ENCODE measurements at regions not wholly inside any gene's neighbourhood (a gene's known extent, or its start where the extent isn't known, plus 50 kb on each side); places are given as distances from the start of the nearest gene placed in this dataset.

- DNase-seq (ENCODE audit: low read depth) = no peak
These were observed 418.6 kb downstream of the TUSC7 start for GRCh38 chr3:117128133-117128532.

GRCh38 chr3:117128872-117129271, 419.3 kb downstream of the TUSC7 start:
- no peak for DNase-seq (ENCODE audit: low read depth)

- no peak for DNase-seq (ENCODE audit: low read depth)
These were observed 419.9 kb downstream of the TUSC7 start for GRCh38 chr3:117129516-117129915.

GRCh38 chr3:117130222-117130621, 420.6 kb downstream of the TUSC7 start:
- no peak for DNase-seq (ENCODE audit: low read depth)

GRCh38 chr3:117131259-117131658, 421.7 kb downstream of the TUSC7 start:
- no peak for DNase-seq (ENCODE audit: low read depth)

- no peak for DNase-seq (ENCODE audit: low read depth)
These were observed 423.5 kb downstream of the TUSC7 start for GRCh38 chr3:117133066-117133465.

- DNase-seq (ENCODE audit: low read depth) = no peak
These were observed 425.6 kb downstream of the TUSC7 start for GRCh38 chr3:117135207-117135606.

GRCh38 chr3:117136003-117136402, 426.4 kb downstream of the TUSC7 start:
- DNase-seq (ENCODE audit: low read depth) = no peak

GRCh38 chr3:117137065-117137464, 427.5 kb downstream of the TUSC7 start:
- no peak for DNase-seq (ENCODE audit: low read depth)

GRCh38 chr3:117139681-117140080, 430.1 kb downstream of the TUSC7 start:
- no peak for DNase-seq (ENCODE audit: low read depth)

GRCh38 chr3:117141812-117142211, 432.2 kb downstream of the TUSC7 start:
- DNase-seq (ENCODE audit: low read depth) = no peak

GRCh38 chr3:117144853-117145252, 435.3 kb downstream of the TUSC7 start:
- DNase-seq (ENCODE audit: low read depth) = no peak

GRCh38 chr3:117145677-117146076, 436.1 kb downstream of the TUSC7 start:
- no peak for DNase-seq (ENCODE audit: low read depth)

- no peak for DNase-seq (ENCODE audit: low read depth)
These were observed 437.0 kb downstream of the TUSC7 start for GRCh38 chr3:117146571-117146970.

- no peak for DNase-seq (ENCODE audit: low read depth)
These were observed 440.0 kb downstream of the TUSC7 start for GRCh38 chr3:117149584-117149983.

- no peak for DNase-seq (ENCODE audit: low read depth)
These were observed 441.0 kb downstream of the TUSC7 start for GRCh38 chr3:117150628-117151027.

- no peak for DNase-seq (ENCODE audit: low read depth)
These were observed 450.6 kb downstream of the TUSC7 start for GRCh38 chr3:117160176-117160575.

GRCh38 chr3:117161816-117162215, 452.2 kb downstream of the TUSC7 start:
- DNase-seq (ENCODE audit: low read depth) = no peak

GRCh38 chr3:117165176-117165575, 455.6 kb downstream of the TUSC7 start:
- no peak for DNase-seq (ENCODE audit: low read depth)

- DNase-seq (ENCODE audit: low read depth) = no peak
These were observed 456.0 kb downstream of the TUSC7 start for GRCh38 chr3:117165601-117166051.

GRCh38 chr3:117168896-117169295, 459.3 kb downstream of the TUSC7 start:
- DNase-seq (ENCODE audit: low read depth) = no peak

GRCh38 chr3:117170094-117170493, 460.5 kb downstream of the TUSC7 start:
- DNase-seq (ENCODE audit: low read depth) = no peak

GRCh38 chr3:117171124-117171523, 461.5 kb downstream of the TUSC7 start:
- DNase-seq (ENCODE audit: low read depth) = no peak

- no peak for DNase-seq (ENCODE audit: low read depth)
These were observed 462.8 kb downstream of the TUSC7 start for GRCh38 chr3:117172426-117172825.

GRCh38 chr3:117181222-117181621, 471.6 kb downstream of the TUSC7 start:
- DNase-seq (ENCODE audit: low read depth) = no peak

All from GM04504 (cell line).